ENCODE measurements at regions not wholly inside any gene's neighbourhood (a gene's known extent, or its start where the extent isn't known, plus 50 kb on each side); places are given as distances from the start of the nearest gene placed in this dataset.
"Not testable (repeated sequence)": the region's sequence is repeated elsewhere in the genome, so short reads cannot be mapped to it uniquely, and the experiment has no call there.

- no peaks in the 10 kb centered on the region for H4K20me1 ChIP-seq (replicated peaks; ENCODE audit: control insufficient read depth, extremely low read depth, insufficient read depth, low read length)
- no peaks in the 10 kb centered on the region for H3K27me3 ChIP-seq (ENCODE audit: control insufficient read depth in 2 of 2, insufficient read depth in 2 of 2, low read length in 2 of 2)
- H3K79me2 ChIP-seq (ENCODE audit: control insufficient read depth, insufficient read depth, low read length): no peaks in the 10 kb centered on the region
- no peak overlapping the region for H2AFZ ChIP-seq (ENCODE audit: low read depth, low read length)
- H3K9ac ChIP-seq (replicated peaks; ENCODE audit: extremely low read depth, insufficient read depth, low read length): no peak overlapping the region
- intact Hi-C loops (cut with micrococcal nuclease) (no loop called here), dilution Hi-C loops (cut with MboI; ENCODE audit: extremely low pct_ligation_motif_present, low sequenced_read_pairs) (no loop called here)
- DNase-seq (ENCODE audit: low read depth, low spot score) (no peak), FAIRE-seq (no peak)
- POLR2A ChIA-PET: no interaction called here
- no peak overlapping the region for H3K27ac ChIP-seq (ENCODE audit: insufficient read depth, low read depth, low read length)
- no peaks in the 10 kb centered on the region for H3K9me3 ChIP-seq (replicated peaks; ENCODE audit: control insufficient read depth, insufficient read depth, low read length)
- H3K36me3 ChIP-seq (ENCODE audit: control insufficient read depth in 2 of 2, extremely low read depth in 1 of 2, insufficient read depth in 2 of 2, low read length in 2 of 2): no peaks in the 10 kb centered on the region
- no TSS peak for BruUV-seq (replicated peaks)
- H3K4me2 ChIP-seq (ENCODE audit: insufficient read depth, low read length): no peak overlapping the region
- no peaks in the 10 kb centered on the region for H3K9me1 ChIP-seq (replicated peaks; ENCODE audit: control insufficient read depth, extremely low read depth, insufficient read depth, low read length)
- no peak overlapping the region for H3K4me3 ChIP-seq (replicated peaks in 1 of 3; ENCODE audit: insufficient read depth in 1 of 3, low read depth in 1 of 3, low read length in 3 of 3)
- CTCF ChIA-PET: interaction anchor here (0.9 kb wide), 1 partner anchor 48 kb away, joined by 3 read pairs; no protein-coding TSS in a partner anchor
- TF ChIP-seq MYC (IDR thresholded peaks at IDR 0.05; ENCODE audit: low read depth, low read length) (no peak), FOS (IDR thresholded peaks at IDR 0.05; ENCODE audit: borderline replicate concordance, insufficient read depth, low read length) (no peak), GATA2 (IDR thresholded peaks at IDR 0.05; ENCODE audit: insufficient read depth, insufficient read length, low read depth, low read length) (no peak), POLR2A (IDR thresholded peaks at IDR 0.05; ENCODE audit: low read depth, low read length) (no peak), CTCF (IDR thresholded peaks at IDR 0.05; ENCODE audit: extremely low read depth in 1 of 2, insufficient read depth in 1 of 2, low read depth in 1 of 2, low read length in 2 of 2) (no peak), MAX (IDR thresholded peaks at IDR 0.05; ENCODE audit: insufficient read depth, insufficient read length) (no peak), POLR2AphosphoS5 (IDR thresholded peaks at IDR 0.05; ENCODE audit: insufficient read depth, low read depth, low read length) (no peak), JUN (IDR thresholded peaks at IDR 0.05; ENCODE audit: borderline replicate concordance, insufficient read depth, insufficient read length, low read depth) (no peak), EZH2 (IDR thresholded peaks at IDR 0.05; ENCODE audit: borderline replicate concordance, low read depth, low read length, severe bottlenecking) (no peak)
- H3K4me1 ChIP-seq (ENCODE audit: control insufficient read depth, extremely low read depth, insufficient read depth, low read length): no peaks in the 10 kb centered on the region
These were observed 139.9 kb upstream of the ELL2 start for GRCh38 chr5:96101358-96102089.

- H3K9me3 ChIP-seq (replicated peaks; ENCODE audit: control insufficient read depth, insufficient read depth, low read length); H3K27ac ChIP-seq (ENCODE audit: insufficient read depth, low read depth, low read length); H3K4me1 ChIP-seq (ENCODE audit: control insufficient read depth, extremely low read depth, insufficient read depth, low read length); DNase-seq (ENCODE audit: low read depth, low spot score); H3K9ac ChIP-seq (replicated peaks; ENCODE audit: extremely low read depth, insufficient read depth, low read length); POLR2A ChIA-PET; H3K27me3 ChIP-seq (ENCODE audit: control insufficient read depth in 2 of 2, insufficient read depth in 2 of 2, low read length in 2 of 2); BruUV-seq (replicated peaks); intact Hi-C loops (cut with micrococcal nuclease); H3K4me2 ChIP-seq (ENCODE audit: insufficient read depth, low read length); H3K79me2 ChIP-seq (ENCODE audit: control insufficient read depth, insufficient read depth, low read length); dilution Hi-C loops (cut with MboI; ENCODE audit: extremely low pct_ligation_motif_present, low sequenced_read_pairs); H3K4me3 ChIP-seq (replicated peaks in 1 of 3; ENCODE audit: insufficient read depth in 1 of 3, low read depth in 1 of 3, low read length in 3 of 3); H3K9me1 ChIP-seq (replicated peaks; ENCODE audit: control insufficient read depth, extremely low read depth, insufficient read depth, low read length); H3K36me3 ChIP-seq (ENCODE audit: control insufficient read depth in 2 of 2, extremely low read depth in 1 of 2, insufficient read depth in 2 of 2, low read length in 2 of 2); H2AFZ ChIP-seq (ENCODE audit: low read depth, low read length); H4K20me1 ChIP-seq (replicated peaks; ENCODE audit: control insufficient read depth, extremely low read depth, insufficient read depth, low read length); FAIRE-seq; CTCF ChIA-PET: not testable (repeated sequence)
These were observed 135.8 kb upstream of the ELL2 start for GRCh38 chr5:96097488-96097887.
